ENCODE measurements at regions not wholly inside any gene's neighbourhood (a gene's known extent, or its start where the extent isn't known, plus 50 kb on each side); places are given as distances from the start of the nearest gene placed in this dataset.

DNA sequence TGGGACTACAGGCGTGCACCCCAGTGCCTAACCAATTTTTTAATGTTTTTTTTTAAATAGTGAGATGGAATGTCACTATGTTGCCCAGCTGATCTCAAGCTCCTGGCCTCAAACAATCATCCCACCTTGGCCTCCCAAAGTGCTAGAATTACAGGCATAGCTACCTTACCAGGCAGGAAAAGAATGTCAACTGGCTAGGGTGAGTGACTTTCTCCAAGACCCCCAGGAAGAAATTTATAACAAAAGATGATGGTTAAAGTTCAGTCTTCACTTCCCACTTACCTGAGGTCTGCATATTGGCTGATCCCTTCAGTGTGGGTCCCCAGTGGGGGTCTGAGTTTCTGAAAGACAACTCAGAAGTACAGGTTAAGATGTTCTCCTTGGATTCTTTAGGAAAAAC, 893.0 kb downstream of the UQCRFS1 start:
- TF ChIP-seq, protein P1, sequence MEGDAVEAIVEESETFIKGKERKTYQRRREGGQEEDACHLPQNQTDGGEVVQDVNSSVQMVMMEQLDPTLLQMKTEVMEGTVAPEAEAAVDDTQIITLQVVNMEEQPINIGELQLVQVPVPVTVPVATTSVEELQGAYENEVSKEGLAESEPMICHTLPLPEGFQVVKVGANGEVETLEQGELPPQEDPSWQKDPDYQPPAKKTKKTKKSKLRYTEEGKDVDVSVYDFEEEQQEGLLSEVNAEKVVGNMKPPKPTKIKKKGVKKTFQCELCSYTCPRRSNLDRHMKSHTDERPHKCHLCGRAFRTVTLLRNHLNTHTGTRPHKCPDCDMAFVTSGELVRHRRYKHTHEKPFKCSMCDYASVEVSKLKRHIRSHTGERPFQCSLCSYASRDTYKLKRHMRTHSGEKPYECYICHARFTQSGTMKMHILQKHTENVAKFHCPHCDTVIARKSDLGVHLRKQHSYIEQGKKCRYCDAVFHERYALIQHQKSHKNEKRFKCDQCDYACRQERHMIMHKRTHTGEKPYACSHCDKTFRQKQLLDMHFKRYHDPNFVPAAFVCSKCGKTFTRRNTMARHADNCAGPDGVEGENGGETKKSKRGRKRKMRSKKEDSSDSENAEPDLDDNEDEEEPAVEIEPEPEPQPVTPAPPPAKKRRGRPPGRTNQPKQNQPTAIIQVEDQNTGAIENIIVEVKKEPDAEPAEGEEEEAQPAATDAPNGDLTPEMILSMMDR (IDR thresholded peaks at IDR 0.05 in 4 of 5, conservative IDR thresholded peaks at IDR 0.05 in 1 of 5): no peak
- no peak for TF ChIP-seq POLR2A (IDR thresholded peaks at IDR 0.05)

Measured in gastrocnemius medialis (tissue), 4 donors.